Femur (tissue), 1 donor: ENCODE measurements at regions not wholly inside any gene's neighbourhood (a gene's known extent, or its start where the extent isn't known, plus 50 kb on each side); places are given as distances from the start of the nearest gene placed in this dataset.

ENCODE experiments used
- DNase-seq: peaks from one replicate; pipeline ENCODE4 v3.0.0-alpha.2; 2017

DNA sequence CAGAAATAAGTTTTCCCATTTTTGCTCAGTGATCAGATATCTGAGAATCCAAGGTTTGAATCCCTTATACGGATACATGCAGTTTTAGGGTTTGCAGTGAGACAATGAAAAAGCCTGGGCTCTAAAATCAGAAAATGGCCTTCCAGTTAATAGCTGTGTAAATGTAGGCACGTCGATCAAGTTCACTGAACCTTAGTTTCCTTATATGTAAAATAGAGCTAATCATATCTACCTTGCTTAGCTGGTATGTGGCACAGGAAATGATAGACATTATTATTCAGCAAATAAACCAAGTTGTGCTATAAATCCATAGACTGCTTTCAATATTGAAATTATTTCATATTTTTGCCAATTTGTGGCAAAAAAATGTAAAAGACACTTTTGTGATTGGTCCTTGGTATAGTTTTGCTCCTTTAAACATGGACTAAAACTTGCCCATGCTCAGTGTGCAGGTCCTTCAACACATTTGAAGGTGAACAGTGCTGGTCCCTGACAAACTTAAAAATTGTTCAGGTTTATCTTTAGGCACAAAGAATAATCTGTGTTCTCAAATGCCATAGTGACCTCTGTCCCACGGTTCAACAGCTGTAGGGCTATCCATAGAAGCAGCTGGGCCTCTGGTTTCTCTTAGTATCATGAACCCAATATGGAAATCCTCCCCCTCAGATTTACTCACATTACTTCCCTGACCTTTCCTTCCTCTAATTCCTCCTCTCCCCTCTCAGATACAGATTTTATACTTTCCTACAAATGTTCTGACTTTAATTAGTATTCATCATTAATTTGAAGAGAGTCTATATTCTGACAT is 51.0 kb downstream of the CCDC54 start:
- DNase-seq: no peak

DNA sequence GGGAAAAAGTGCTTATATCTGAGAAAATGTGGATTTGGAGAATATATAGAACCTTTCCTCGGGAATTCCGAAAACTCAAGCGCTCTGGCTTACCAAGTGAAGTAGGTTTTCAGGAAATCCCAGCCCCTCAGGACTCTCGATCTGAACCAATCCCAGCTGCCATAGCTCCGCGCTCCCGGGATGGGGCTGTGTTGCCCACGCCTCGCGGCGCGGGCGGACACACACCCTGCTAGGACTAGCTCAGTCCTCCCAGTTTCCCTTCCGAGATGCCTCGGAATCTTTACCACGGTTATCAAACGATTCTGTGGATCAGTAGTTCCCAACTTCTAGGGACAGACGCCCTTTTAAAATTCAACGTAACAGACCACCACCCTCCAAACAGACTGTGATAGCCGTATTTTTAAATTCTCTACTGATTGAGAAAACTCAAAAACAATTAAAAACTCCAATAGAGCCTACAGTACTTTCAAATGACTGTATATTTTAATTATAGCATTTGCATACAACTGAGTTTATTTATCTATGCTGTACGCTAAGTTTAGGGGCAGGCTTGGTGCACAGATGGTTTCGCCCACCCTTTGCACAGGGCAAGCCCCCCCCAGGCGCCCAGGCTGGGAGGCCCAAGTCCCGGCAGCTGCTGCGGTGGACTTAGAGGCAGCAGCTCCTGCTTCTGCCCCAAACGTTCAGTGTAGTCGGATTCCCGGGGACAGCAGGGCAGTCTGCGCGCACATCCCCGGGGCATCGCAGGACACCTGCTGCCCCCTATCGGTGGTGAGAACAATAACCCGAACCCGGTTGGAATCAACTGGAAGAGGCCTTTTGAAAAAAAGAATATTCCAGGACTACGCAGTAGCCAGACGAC is 52.3 kb downstream of the CCDC54 start:
- peak; percentile 84 for DNase-seq

DNA sequence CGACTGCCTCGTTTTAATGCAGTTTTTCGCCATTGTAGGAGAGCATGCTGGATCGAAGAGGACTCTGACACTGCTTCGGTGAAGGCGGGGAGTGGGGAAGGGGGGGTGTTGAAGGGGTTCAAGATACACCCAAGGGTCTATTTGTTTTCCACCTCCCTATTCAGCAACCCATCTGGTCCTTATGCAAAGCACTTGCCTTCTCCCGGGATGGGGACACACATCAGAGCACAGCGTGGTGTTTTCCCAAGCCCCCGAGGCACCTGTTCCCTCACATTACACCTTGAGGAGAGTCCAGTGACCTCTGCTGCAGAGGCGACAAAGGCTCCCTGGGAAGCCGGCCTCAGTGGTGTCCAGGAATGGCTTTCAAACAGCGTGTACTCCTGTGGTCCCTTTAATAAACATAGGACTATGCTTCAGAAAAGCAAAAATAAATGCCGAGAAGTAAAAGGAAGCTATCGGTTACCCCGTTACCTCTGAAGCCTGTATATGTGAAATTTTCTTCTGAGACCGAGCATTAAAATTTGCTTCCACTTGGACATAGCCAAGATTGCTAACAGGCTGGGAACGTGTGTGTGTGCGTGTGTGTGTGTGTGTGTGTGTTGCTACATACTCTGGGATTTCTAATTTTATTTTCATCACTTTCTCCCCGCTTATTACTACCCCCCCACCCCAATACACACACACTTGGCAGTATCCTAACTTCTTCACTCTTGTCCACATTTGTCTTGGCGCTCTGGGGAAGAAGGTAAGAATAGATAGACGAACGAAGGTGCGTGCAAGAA is 53.2 kb downstream of the CCDC54 start:
- no peak for DNase-seq

DNA sequence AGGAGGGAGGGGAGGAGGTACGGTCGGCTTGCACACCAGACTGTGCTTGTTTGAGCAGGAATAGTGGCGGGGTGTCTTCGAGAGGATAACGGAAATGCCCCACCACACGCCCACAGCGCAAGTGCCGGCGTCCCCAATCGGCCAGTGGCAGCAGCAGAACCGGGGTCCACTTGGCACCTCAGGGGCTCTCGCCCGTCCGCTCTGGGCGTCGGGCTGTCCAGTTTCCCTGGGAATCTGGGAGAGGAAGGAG is 53.7 kb downstream of the CCDC54 start:
- no peak for DNase-seq

DNA sequence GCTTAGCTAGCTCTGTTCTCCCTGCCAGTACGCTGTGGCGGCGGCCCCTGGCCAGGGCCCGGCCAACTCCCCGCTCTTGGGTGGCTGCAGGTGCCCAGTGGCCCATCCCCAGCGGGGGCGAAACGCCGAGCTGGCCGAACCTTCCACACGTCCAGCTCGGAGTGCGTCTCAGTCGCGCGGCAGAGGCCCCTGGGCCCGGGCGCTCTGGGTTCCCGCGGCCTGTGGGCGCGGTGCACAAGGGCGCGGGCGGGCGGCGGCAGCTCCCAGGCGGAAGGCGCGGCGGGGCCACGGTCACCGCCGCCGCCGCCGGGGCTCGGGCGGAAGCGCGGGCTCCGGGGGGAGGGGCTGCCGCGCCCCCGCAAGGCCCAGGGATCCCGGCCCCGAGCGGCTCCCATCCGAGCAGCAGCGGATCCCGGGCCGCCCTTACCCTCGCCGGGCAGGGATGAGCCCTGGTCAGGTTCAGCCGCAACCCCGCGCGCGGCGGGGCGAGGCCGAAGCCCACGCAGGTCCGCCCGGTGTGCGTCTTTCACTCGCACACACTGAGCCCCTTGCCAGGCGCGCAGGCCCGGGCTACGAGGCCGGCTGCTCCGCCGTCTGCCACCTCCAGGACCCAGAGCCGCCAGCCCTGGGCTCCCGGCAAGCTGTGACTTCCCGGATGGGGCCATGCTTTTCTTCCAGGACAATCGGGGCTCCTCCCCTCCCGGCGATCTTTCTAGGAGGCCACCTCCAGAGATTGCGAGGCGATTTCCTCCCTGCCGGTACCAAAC is 54.2 kb downstream of the CCDC54 start:
- DNase-seq: peak; percentile 76

DNA sequence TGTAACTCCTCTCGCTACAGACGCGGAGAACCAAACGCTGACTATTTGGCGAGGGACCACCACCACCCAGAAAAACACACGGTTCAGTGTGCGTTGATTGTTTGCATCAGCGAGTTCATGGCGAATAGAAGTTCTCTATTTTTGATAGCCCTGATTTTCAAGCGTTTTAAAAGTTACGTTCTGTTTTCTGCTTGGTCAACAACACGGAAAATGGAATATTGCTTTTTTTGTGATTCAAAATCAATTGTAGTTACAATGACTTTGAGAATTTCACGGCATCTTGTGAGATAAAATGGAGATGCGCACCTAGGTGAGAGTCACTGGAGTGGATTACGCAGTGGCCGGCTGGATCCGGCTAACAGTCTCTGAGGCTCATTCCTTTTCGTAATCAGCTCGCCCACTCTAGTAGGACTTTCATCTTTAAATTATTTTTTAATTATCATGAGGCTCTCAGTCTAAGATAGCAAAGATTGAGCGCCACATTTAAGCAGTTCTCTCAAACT is 54.8 kb downstream of the CCDC54 start:
- DNase-seq: no peak

DNA sequence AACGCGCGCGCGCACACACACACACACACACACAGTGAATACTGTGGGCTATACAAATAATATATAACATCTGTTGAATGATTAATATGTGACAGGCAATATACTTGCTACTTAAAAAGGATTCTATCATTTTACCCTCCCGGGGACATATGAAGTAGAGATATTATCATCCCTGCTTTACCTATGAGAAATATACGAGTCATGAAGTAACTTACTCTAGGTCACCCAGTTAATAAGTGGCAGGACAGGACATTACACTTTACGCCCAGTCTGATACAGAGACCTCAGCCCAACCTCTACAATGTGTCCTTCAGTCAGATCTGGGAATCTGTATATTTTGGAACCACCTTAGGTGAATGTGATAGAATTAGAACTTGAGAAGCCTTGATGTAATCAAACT is 55.4 kb downstream of the CCDC54 start:
- no peak for DNase-seq

DNA sequence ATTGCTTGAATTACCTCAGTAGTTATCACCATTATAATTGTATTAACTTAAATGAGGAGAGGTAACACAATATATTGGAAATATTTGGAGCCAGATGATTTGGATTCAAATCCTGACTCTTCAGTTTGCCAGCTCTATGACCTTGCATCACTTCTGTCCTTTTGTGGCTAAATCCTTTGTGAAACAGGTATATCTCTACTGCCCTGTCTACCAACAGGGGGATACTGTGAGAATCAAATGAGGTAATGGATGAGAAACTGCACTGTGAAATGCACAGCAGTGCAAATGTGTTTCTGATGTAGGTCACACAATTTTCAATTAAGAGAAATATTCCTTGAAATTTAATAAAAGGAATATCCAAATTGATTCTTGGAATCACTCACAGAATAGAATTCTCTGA is 58.8 kb downstream of the CCDC54 start:
- no peak for DNase-seq

DNA sequence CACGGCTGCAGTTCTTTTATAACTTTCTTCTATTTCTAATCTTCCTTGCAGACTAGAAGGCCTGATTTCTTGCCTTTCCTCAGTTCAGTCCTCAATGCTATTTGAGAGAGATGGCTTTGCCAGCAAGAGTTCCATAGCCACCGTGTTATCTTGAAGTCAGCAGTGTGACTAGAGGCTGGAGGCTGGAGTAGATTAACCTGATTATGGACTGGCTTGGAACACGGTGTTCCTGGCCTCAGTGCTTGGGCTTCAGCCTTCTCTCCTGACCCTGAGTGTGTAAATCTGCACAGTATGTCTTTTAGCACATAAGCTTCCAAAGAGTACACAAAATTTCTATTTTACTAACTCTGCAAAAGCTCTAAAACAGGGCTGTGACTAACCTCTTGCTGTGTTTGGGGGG is 61.4 kb downstream of the CCDC54 start:
- no peak for DNase-seq

DNA sequence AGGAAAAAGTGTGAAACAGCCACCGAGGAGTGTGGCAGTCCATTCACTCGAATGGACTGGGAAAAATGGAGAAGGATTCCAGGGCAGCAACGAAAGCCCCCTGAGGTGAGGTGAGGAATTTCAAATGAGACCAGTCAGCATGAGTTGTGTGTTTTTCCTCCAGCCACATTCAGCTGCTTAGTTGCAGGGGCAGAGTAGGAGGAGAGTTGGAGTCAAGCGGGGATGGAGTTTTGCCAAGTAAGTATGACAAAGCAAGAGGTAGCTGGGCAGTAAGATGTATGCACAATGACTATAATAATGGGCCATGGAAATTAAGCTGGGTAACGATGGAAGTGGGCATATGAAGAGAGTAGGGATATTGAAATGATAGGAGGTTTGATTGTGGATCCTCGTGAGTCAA is 64.4 kb downstream of the CCDC54 start:
- no peak for DNase-seq

DNA sequence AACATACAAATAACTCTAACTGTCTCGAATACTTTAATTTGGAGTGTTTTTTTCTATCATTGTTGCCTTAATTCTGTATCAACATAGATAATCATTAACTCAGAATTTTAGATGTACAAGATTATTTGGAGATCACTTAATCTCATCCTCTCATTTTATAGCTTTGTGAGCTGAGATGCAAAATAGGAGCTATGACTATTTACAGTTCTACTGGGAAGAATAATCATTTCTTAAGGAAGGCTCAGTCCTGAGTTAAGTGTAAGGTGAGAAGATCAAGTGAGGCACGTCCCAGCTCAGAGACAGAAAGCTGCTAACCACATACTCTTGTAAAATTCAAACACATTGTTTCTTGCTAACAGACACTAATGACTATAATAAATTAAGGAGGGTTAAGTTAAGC is 66.2 kb downstream of the CCDC54 start:
- no peak for DNase-seq

DNA sequence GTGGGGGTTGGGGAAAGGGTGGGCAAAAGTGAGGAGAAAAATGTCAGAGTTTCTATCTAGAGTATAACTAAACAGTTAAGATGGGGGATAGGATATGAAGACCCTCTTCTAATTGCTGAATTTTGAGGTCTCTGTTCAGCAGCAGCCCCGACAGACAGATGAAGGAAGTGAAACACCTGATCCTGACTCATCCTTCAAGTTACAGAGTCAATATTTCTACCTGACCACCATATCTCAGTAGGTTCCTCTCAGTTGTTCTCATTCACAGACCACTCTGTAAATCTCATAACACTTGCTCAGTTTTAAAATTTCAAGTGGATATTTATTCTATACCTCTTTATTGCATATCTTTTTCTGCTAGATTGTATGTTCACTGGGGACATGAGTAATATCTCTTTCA is 69.5 kb downstream of the CCDC54 start:
- DNase-seq: no peak

DNA sequence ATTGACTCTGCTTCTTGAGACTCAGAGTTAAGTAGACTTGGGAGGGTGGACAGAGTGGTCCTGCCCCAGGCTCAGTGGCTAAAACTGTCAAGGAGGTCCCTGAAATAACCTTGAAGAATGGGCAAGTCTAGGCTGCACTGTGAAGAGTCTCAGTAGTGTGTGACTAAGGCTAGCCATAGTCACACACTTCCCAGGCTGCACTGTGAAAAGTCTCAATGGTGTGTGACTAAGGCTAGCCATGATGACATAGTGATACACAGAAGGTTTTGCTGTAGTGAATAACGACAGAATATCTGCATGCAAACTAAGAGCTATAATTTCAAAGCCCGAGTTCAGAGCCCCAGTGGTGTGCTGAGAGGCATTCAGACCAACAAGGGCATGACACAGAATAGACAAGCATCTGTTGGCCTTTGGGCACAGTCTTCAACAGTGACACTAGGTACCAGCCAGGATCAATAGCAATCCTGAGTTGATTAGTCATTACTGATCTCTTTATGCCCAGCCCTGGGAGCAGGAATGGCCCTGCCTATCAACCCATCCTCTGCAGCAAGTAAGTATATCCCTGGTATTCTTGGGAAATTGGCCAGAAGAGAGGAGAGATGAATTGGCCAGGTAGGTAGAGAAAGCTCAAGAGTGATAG is 72.4 kb upstream of the BBX start:
- no peak for DNase-seq

DNA sequence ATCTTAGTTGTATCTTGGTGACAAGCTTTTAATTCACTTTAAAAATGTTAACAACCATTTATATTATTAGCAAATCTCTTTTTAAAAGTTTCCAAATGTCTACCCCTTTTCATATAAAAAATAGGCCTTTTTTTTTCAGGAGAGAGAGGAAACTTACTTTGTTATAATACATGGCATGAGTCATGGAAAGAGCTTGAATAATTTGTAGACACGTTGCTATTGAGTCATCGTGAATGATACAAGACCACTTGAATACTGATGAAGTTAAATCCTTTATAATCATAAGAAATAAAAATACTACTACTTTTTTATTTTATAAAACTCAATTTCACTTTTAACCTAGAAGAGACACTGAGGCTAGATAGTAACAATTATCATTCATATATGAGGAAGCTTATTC is 70.3 kb upstream of the BBX start:
- no peak for DNase-seq

DNA sequence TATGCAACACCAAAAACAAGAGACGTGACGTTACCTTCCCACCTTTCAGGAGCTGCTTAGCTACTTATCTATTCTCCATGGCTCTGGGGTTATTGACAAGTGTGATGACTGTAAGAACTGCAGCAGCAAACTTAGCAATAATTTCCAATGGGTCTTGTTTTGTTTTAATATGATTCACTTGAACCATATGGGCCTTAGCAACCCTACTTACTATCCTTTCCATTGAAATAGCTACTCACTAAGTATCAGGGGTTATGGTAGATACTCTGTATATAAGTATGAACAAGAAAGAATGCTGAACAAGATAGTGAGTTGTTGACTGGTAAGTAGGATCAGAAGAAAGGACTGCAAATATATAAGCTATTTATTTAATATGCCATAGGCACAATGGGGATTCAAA is 69.3 kb upstream of the BBX start:
- DNase-seq: no peak

DNA sequence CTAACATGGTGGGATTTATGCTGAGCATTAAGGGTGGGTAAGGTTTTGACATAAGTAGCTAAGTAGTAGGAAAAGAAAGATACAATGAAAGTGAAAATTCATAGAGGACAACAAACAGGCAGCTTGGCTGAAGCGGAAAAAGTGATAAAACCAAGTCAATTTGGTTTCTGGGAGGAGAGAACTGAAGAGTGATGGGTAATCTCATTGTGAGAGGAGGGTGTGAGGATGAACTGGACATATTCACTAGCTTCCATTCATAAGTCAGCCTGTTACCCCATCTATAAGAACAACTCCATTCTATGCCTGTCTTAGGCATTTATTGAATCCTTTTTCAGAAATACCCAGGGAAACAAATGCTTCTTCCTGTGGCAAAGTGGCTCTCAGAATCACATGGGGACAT is 67.1 kb upstream of the BBX start:
- DNase-seq: no peak

DNA sequence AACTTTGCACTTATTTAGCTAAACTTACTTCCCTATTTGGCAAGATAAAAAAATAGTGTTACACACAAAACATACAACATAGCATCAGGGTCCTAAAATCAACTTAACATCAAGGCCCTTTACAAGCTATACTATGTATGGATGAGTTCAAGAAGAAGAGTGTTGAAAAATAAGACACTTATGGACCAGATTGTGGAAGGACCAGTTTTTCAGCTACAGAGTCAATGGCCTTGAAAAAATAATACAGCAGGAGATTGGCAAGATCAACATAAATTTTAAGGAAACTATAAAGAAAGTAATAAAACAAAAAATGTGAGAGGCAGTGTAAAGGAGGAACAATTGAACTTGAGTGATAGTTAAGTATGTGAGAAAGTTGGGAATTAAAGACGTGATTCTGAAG is 66.3 kb upstream of the BBX start:
- DNase-seq: no peak

DNA sequence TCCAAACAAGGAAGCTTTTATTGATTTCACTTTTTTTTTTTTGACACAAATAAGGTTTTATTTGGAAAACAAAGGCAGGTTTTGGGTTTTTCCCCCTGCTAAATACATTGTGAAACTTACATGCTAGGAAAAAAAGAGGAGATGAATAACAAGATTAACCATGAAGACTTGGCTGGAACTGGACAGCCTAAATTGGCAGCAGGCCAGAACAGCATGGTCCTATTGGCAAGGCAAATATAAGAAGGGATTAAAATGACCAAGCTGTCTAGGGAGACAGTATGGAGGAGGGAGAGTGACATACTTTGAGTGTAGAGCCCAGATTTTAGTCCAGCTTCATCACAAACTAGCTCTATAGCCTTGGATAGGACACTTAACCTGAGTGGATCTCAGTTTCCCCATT is 63.9 kb upstream of the BBX start:
- no peak for DNase-seq

DNA sequence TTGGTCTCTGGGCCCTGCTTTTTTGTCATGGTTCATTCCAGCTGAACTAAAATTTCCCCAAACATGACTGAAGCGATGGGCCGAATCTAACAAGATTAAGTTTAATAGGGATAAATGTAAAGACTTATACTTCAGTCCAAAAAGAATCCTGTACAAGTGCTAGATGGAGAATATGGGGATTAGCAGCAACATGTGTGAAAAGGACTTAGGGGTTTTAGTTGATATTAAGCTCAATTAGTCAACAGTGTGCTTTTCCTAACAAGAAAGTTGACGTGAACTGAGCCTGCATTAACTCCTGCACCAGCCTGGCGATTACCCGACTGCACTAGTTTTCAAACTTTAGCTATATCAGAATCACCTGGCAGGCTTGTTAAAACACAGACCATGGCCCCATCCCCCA is 61.0 kb upstream of the BBX start:
- DNase-seq: no peak

DNA sequence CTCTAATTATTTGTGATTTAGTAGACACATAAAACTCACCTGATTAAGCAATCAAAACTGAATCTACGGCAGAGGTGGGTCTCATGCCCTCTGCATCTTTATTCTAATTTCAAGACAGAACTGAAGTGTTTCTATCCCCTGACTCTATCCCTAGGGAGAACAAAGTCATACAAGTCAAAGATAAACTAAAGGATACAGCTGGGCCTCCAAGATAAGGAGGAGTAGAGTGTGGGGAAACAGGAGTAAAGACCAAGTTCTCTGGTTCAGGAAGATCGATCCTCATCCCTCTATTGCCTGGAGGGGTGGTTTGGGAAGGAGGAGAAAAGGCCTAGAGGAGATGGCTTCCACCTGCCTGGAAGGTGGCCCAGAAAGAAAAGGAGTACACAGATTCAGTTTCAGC is 58.7 kb upstream of the BBX start:
- no peak for DNase-seq

DNA sequence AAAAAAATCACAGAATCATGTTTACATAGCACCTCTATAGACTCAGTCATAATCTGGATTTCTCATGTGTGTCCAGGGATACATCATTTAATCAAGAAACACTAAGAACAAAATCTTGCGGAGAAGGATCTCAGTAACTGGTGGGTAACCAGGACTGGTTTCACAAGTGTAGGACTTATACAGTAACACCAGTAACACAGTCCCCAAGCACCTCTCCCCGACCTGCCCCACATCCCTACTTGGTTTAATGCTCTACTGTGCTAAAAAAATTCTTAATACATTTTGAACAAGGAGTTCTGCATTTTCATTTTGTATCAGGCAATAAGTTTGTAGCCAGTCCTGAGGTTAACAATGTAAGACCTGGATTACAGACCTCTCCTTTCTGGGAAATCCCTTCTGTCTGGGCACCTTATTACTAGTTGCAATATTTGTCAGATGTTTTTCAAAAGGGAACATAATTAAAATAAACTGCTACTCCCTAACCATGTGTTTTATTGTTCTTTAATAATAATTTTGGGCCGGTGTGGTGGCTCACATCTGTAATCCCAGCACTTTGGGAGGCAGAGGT is 57.6 kb upstream of the BBX start:
- no peak for DNase-seq

DNA sequence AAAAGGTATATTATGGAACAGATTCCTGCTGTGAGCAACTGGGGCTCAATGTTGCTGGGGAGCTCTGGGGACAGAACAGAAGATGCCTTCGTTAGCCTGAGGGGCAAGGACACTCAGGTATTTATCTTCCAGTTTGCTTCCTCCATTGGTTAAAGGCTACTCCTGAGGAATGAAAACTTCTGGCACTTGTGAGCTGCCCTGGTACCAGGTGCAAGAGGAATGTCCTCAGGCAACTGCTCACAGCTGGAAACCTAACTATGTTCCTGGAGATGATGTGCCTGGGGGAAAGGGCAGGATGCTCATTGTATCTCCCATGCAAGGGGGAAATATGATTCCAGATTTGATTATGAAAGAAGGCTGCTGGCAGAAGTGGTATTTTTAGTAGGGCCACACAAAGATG is 54.0 kb upstream of the BBX start:
- DNase-seq: no peak
